ENCODE measurements at regions not wholly inside any gene's neighbourhood (a gene's known extent, or its start where the extent isn't known, plus 50 kb on each side); places are given as distances from the start of the nearest gene placed in this dataset.
A peak's percentile ranks its signal among the peaks of the same experiment; 100 is the strongest.
"Not testable (repeated sequence)": the region's sequence is repeated elsewhere in the genome, so short reads cannot be mapped to it uniquely, and the experiment has no call there.

GRCh38 chr5:81823736-81824135, 72.8 kb upstream of the SSBP2 start:
- DNase-seq; H3K4me3 Mint-ChIP-seq; H3K27me3 Mint-ChIP-seq (ENCODE audit: low read depth); POLR2A ChIA-PET; H3K27ac Mint-ChIP-seq; ATAC-seq; H3K36me3 Mint-ChIP-seq (ENCODE audit: low read depth); H3K9me3 Mint-ChIP-seq (ENCODE audit: insufficient read depth): not testable (repeated sequence)
- H3K4me1 Mint-ChIP-seq (ENCODE audit: low read depth): peaks cover 20% of the 10 kb centered on the region
- CTCF ChIA-PET: interaction anchor here (0.9 kb wide), 1 partner anchor 14 kb away, joined by 4 read pairs; no protein-coding TSS in a partner anchor

DNA sequence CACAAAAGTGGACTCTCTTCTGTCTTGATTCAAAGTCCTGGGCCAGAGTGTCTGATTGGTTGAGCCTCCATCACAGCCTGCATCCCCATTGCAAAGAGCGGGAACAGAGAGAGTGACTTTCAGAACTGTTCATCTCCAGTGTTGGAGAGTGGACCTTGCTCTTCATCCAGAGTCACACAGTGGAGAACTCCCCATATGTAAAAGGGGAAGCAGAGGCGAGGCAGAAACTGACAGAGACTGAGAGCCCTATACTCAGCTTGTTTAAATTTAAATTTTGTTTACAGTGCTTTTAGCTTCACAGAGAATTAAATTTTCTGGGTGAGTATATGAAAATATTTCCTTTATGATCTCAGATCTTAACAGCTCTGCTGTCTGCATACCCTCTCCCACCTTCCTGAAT, 70.0 kb upstream of the SSBP2 start:
- H3K4me1 Mint-ChIP-seq (ENCODE audit: low read depth): peaks cover 39% of the 10 kb centered on the region
- no peaks in the 10 kb centered on the region for H3K27me3 Mint-ChIP-seq (ENCODE audit: low read depth)
- POLR2A ChIA-PET: interaction anchor here (0.5 to 1.2 kb wide), 2 partner anchors 31 to 121 kb away, joined by 3 read pairs; no protein-coding TSS in a partner anchor
- peaks cover 8% of the 10 kb centered on the region for H3K36me3 Mint-ChIP-seq (ENCODE audit: low read depth)
- DNase-seq: no peak
- CTCF ChIA-PET: interaction anchor here (1.6 kb wide), 1 partner anchor 18 kb away, joined by 4 read pairs; no protein-coding TSS in a partner anchor
- no peaks in the 10 kb centered on the region for H3K9me3 Mint-ChIP-seq (ENCODE audit: insufficient read depth)
- peak overlapping the region; percentile 12 for H3K27ac Mint-ChIP-seq
- no peak overlapping the region for H3K4me3 Mint-ChIP-seq
- no peak for ATAC-seq

DNA sequence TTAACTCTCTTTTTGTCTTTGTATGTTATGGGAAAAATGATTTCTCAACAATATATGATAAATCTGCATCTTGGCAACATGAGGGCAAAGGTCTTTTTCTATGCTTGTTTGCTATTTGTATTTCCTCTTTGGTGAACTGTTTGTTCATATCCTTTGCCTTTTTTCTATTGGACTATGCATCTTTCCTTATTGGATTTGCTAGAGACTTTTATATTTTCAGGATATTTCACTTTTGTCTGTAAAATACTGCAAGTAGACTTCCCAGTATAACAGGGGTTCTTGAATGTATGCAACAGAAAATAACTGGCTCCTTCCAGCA, 69.4 kb upstream of the SSBP2 start:
- CTCF ChIA-PET: interaction anchor here (1.6 kb wide), 1 partner anchor 19 kb away, joined by 4 read pairs; no protein-coding TSS in a partner anchor
- Mint-ChIP-seq H3K4me3 (no peak overlapping the region), H3K9me3 (ENCODE audit: insufficient read depth) (no peaks in the 10 kb centered on the region), H3K36me3 (ENCODE audit: low read depth) (peaks cover 8% of the 10 kb centered on the region), H3K27ac (no peak overlapping the region), H3K27me3 (ENCODE audit: low read depth) (no peaks in the 10 kb centered on the region), H3K4me1 (ENCODE audit: low read depth) (peaks cover 39% of the 10 kb centered on the region)
- no peak for DNase-seq
- ATAC-seq: no peak
- POLR2A ChIA-PET: interaction anchor here (1.2 kb wide), 1 partner anchor 31 kb away, joined by 3 read pairs; no protein-coding TSS in a partner anchor

GRCh38 chr5:81819556-81820317, 68.8 kb upstream of the SSBP2 start:
- Mint-ChIP-seq H3K27ac (no peak overlapping the region), H3K36me3 (ENCODE audit: low read depth) (peaks cover 8% of the 10 kb centered on the region), H3K27me3 (ENCODE audit: low read depth) (no peaks in the 10 kb centered on the region), H3K4me3 (no peak overlapping the region), H3K9me3 (ENCODE audit: insufficient read depth) (no peaks in the 10 kb centered on the region), H3K4me1 (ENCODE audit: low read depth) (peaks cover 39% of the 10 kb centered on the region)
- DNase-seq (no peak), ATAC-seq (no peak)
- ChIA-PET POLR2A (interaction anchor here (1.2 kb wide), 1 partner anchor 32 kb away, joined by 3 read pairs; no protein-coding TSS in a partner anchor), CTCF (interaction anchor here (1.6 kb wide), 1 partner anchor 19 kb away, joined by 4 read pairs; no protein-coding TSS in a partner anchor)

GRCh38 chr5:81817980-81818379, 67.1 kb upstream of the SSBP2 start:
- DNase-seq: peak; percentile 38
- ChIA-PET POLR2A (interaction anchor here (0.7 kb wide), 1 partner anchor 67 kb away, joined by 3 read pairs; the partner anchor contains the start of gene SSBP2), CTCF (interaction anchor here (1.4 kb wide), 1 partner anchor 20 kb away, joined by 5 read pairs; no protein-coding TSS in a partner anchor)

DNA sequence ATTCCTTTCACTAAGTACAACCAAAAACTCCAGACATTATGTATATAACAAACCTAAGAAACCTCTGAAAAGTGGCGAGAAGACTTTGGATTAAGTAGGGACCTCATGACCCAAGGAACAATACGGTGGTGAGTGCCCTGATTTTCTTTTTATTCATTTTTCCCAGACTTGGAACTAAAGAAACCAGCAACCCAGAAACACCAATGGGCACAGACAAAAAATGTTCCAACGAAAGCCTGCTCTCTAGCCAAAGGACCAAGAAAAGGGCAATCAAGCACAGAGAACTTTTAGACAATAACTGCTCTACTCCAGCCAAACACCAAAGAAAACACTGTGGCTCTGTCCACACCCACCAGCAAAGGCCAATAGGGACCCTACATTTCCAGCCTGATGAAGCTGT, 66.2 kb upstream of the SSBP2 start:
- Mint-ChIP-seq H3K9me3 (ENCODE audit: insufficient read depth) (no peaks in the 10 kb centered on the region), H3K36me3 (ENCODE audit: low read depth) (peaks cover 8% of the 10 kb centered on the region), H3K4me3 (no peak overlapping the region), H3K27ac (no peak overlapping the region), H3K27me3 (ENCODE audit: low read depth) (no peaks in the 10 kb centered on the region), H3K4me1 (ENCODE audit: low read depth) (peaks cover 39% of the 10 kb centered on the region)
- POLR2A ChIA-PET: no interaction called here
- DNase-seq: no peak
- ATAC-seq: no peak
- CTCF ChIA-PET: interaction anchor here (0.6 kb wide), 1 partner anchor 271 kb away, joined by 3 read pairs; no protein-coding TSS in a partner anchor

More at GRCh38 chr5:81817980-81818379, 67.1 kb upstream of the SSBP2 start:
- Mint-ChIP-seq H3K27ac (peak overlapping the region; percentile 68), H3K4me3 (no peak overlapping the region), H3K4me1 (ENCODE audit: low read depth) (peaks cover 39% of the 10 kb centered on the region), H3K9me3 (ENCODE audit: insufficient read depth) (no peaks in the 10 kb centered on the region), H3K36me3 (ENCODE audit: low read depth) (peaks cover 8% of the 10 kb centered on the region), H3K27me3 (ENCODE audit: low read depth) (no peaks in the 10 kb centered on the region)
- peak; percentile 64 for ATAC-seq

DNA sequence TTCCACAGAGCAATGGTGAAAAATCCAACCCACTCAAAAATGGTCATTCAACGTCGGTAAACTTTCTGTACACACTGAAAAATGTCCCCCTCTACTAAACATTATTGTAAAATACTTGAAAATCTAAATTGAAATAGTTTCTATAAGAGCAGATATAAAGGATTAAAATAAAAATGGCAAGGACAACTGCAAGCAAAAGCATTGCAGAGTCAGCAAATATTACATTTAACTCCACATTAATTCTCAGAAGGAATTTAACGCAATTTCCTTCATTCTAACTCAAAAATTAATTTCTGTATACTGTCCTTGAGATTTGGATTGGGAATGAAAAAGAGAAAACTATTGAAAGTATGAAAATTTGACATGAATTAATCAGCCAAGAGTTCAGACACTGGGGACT, 64.4 kb upstream of the SSBP2 start:
- H3K36me3 Mint-ChIP-seq (ENCODE audit: low read depth): peaks cover 8% of the 10 kb centered on the region
- H3K4me1 Mint-ChIP-seq (ENCODE audit: low read depth): peaks cover 33% of the 10 kb centered on the region
- no peaks in the 10 kb centered on the region for H3K27me3 Mint-ChIP-seq (ENCODE audit: low read depth)
- H3K27ac Mint-ChIP-seq: no peak overlapping the region
- ChIA-PET CTCF (no interaction called here), POLR2A (no interaction called here)
- H3K9me3 Mint-ChIP-seq (ENCODE audit: insufficient read depth): no peaks in the 10 kb centered on the region
- no peak overlapping the region for H3K4me3 Mint-ChIP-seq
- no peak for ATAC-seq
- no peak for DNase-seq

DNA sequence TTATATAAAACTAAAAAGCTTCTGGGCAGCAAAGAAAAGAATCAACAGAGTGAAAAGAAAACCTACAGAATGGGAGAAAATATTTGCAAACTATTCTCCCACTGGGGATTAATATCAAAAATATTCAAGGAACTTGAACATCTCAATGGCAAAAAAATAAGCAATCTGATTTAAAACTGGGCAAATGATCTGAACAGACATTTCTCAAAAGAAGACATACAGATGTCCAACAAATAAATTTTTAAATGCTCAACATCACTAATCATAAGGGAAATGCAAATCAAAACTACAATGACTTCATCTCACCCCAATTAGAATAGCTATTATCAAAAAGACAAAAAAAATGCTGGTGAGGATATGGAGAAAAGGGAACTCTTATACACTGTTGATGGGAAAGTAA, 57.2 kb upstream of the SSBP2 start:
- H3K4me1 Mint-ChIP-seq (ENCODE audit: low read depth): peaks cover 7% of the 10 kb centered on the region
- DNase-seq (no peak), ATAC-seq (no peak)
- peaks cover 16% of the 10 kb centered on the region for H3K9me3 Mint-ChIP-seq (ENCODE audit: insufficient read depth)
- ChIA-PET CTCF (no interaction called here), POLR2A (no interaction called here)
- peaks cover 5% of the 10 kb centered on the region for H3K36me3 Mint-ChIP-seq (ENCODE audit: low read depth)
- H3K4me3 Mint-ChIP-seq: no peak overlapping the region
- H3K27me3 Mint-ChIP-seq (ENCODE audit: low read depth): peaks cover 2% of the 10 kb centered on the region
- no peak overlapping the region for H3K27ac Mint-ChIP-seq

- Mint-ChIP-seq H3K27me3 (ENCODE audit: low read depth) (peaks cover 2% of the 10 kb centered on the region), H3K4me3 (no peak overlapping the region), H3K9me3 (ENCODE audit: insufficient read depth) (peaks cover 16% of the 10 kb centered on the region), H3K27ac (no peak overlapping the region), H3K36me3 (ENCODE audit: low read depth) (peaks cover 5% of the 10 kb centered on the region), H3K4me1 (ENCODE audit: low read depth) (peaks cover 7% of the 10 kb centered on the region)
- no peak for ATAC-seq
- ChIA-PET POLR2A (interaction anchor here (0.6 kb wide), 1 partner anchor 303 kb away, joined by 3 read pairs; no protein-coding TSS in a partner anchor), CTCF (no interaction called here)
- DNase-seq: no peak
These were observed 54.2 kb upstream of the SSBP2 start for GRCh38 chr5:81805086-81805485.

- ChIA-PET POLR2A (interaction anchor here (0.6 kb wide), 1 partner anchor 88 kb away, joined by 3 read pairs; no protein-coding TSS in a partner anchor), CTCF (no interaction called here)
- ATAC-seq: no peak
- no peak overlapping the region for H3K27ac Mint-ChIP-seq
- peaks cover 7% of the 10 kb centered on the region for H3K4me1 Mint-ChIP-seq (ENCODE audit: low read depth)
- H3K4me3 Mint-ChIP-seq: no peak overlapping the region
- H3K27me3 Mint-ChIP-seq (ENCODE audit: low read depth): peaks cover 2% of the 10 kb centered on the region
- DNase-seq: no peak
- peaks cover 5% of the 10 kb centered on the region for H3K36me3 Mint-ChIP-seq (ENCODE audit: low read depth)
- H3K9me3 Mint-ChIP-seq (ENCODE audit: insufficient read depth): peaks cover 16% of the 10 kb centered on the region
These were observed 52.9 kb upstream of the SSBP2 start for GRCh38 chr5:81803812-81804211.

DNA sequence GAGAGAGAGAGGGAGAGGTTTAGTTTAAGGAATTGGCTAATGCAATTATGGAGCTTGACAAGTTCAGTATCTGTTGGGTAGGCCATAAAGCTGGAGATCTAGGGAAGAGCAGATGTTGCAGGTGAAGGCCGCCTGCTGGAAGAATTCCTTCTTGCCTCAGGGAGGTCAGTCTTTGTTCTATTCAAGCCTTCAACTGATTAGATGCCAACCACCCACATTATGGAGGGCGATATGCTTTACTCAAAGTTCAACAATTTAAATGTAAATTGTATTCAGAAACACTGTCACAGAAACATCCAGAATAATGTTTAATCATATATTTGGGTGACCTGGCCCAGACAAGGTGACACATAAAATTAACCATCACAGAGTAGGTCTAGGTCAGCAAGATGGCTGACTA, 51.7 kb upstream of the SSBP2 start:
- peaks cover 5% of the 10 kb centered on the region for H3K36me3 Mint-ChIP-seq (ENCODE audit: low read depth)
- no peak overlapping the region for H3K4me3 Mint-ChIP-seq
- DNase-seq (no peak), ATAC-seq (no peak)
- H3K4me1 Mint-ChIP-seq (ENCODE audit: low read depth): peaks cover 7% of the 10 kb centered on the region
- CTCF ChIA-PET: no interaction called here
- POLR2A ChIA-PET: no interaction called here
- no peak overlapping the region for H3K27ac Mint-ChIP-seq
- peaks cover 16% of the 10 kb centered on the region for H3K9me3 Mint-ChIP-seq (ENCODE audit: insufficient read depth)
- H3K27me3 Mint-ChIP-seq (ENCODE audit: low read depth): peaks cover 2% of the 10 kb centered on the region

DNA sequence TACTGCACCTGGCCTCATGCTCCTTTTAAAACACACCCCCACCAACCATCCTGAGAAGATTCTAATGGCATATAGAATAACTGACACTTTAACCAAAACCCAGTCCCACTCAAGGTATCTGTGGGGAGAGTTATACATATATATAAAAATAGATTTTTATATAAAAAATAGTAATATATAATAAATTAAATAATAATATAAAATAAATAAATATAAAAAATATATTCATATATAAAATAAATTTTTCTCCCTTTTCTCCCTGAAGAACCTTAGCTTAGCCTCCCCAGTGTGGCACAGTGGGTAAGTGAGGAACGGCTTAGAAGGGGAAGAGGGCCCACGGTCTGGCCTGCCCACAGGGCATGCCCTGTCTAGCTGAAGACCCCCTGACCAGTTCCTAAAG, 51.1 kb upstream of the SSBP2 start:
- no peak for DNase-seq
- CTCF ChIA-PET: no interaction called here
- peaks cover 13% of the 10 kb centered on the region for H3K9me3 Mint-ChIP-seq (ENCODE audit: insufficient read depth)
- H3K4me1 Mint-ChIP-seq (ENCODE audit: low read depth): peaks cover 7% of the 10 kb centered on the region
- POLR2A ChIA-PET: no interaction called here
- H3K36me3 Mint-ChIP-seq (ENCODE audit: low read depth): peaks cover 2% of the 10 kb centered on the region
- no peak overlapping the region for H3K4me3 Mint-ChIP-seq
- peaks cover 2% of the 10 kb centered on the region for H3K27me3 Mint-ChIP-seq (ENCODE audit: low read depth)
- ATAC-seq: no peak
- no peak overlapping the region for H3K27ac Mint-ChIP-seq
